Adipocyte (in vitro differentiated cells): ENCODE measurements at regions not wholly inside any gene's neighbourhood (a gene's known extent, or its start where the extent isn't known, plus 50 kb on each side); places are given as distances from the start of the nearest gene placed in this dataset.
A peak's percentile ranks its signal among the peaks of the same experiment; 100 is the strongest.
"Not testable (repeated sequence)": the region's sequence is repeated elsewhere in the genome, so short reads cannot be mapped to it uniquely, and the experiment has no call there.

Experiments used
- DNase-seq: peaks from one replicate; pipeline ENCODE4 v3.0.0-alpha.2; 2015; ENCODE audit warnings: low read depth
- H3K27me3 ChIP-seq: replicated peaks from 2 replicates; pipeline ENCODE4 v1.7.0; 2013; ENCODE audit warnings: mild to moderate bottlenecking, low read length, moderate library complexity; ENCODE audit not compliant: control insufficient read depth, insufficient read depth
- H3K36me3 ChIP-seq: 2 replicates; pipeline ENCODE4 v1.7.0; 2013; ENCODE audit warnings: low read length, mild to moderate bottlenecking, moderate library complexity; ENCODE audit not compliant: control insufficient read depth, insufficient read depth, severe bottlenecking
- H3K4me1 ChIP-seq: 2 replicates; pipeline ENCODE4 v1.7.0; 2013; ENCODE audit warnings: mild to moderate bottlenecking, low read length, moderate library complexity; ENCODE audit not compliant: control insufficient read depth, insufficient read depth
- H3K4me3 ChIP-seq: 2 replicates; pipeline ENCODE4 v1.7.0; 2013; ENCODE audit warnings: mild to moderate bottlenecking, low read length, moderate library complexity
- H3K9ac ChIP-seq: 2 replicates; pipeline ENCODE4 v1.7.0; 2013; ENCODE audit warnings: mild to moderate bottlenecking, low read length, moderate library complexity
- H3K9me3 ChIP-seq: 2 replicates; pipeline ENCODE4 v1.7.0; 2013; ENCODE audit warnings: mild to moderate bottlenecking, low read length, moderate library complexity; ENCODE audit not compliant: control insufficient read depth

- Histone ChIP-seq H3K9ac (no peak overlapping the region), H3K27me3 (no peaks in the 10 kb centered on the region), H3K36me3 (no peaks in the 10 kb centered on the region), H3K4me3 (no peak overlapping the region), H3K4me1 (no peaks in the 10 kb centered on the region), H3K9me3 (no peaks in the 10 kb centered on the region)
- DNase-seq, result no peak
Measured at GRCh38 chr4:189832528-189832927, 108.1 kb upstream of the FRG1 start.

GRCh38 chr4:189834616-189835015 lies 106.1 kb upstream of the FRG1 start:
- no peak overlapping the region for H3K9ac ChIP-seq
- no peaks in the 10 kb centered on the region for H3K9me3 ChIP-seq
- H3K27me3 ChIP-seq, result no peaks in the 10 kb centered on the region
- no peaks in the 10 kb centered on the region for H3K36me3 ChIP-seq
- no peak for DNase-seq
- H3K4me1 ChIP-seq, result no peaks in the 10 kb centered on the region
- no peak overlapping the region for H3K4me3 ChIP-seq

GRCh38 chr4:189835505-189835904 lies 105.2 kb upstream of the FRG1 start:
- no peak overlapping the region for H3K4me3 ChIP-seq
- no peaks in the 10 kb centered on the region for H3K36me3 ChIP-seq

GRCh38 chr4:189837471-189837870 lies 103.2 kb upstream of the FRG1 start:
- Histone ChIP-seq H3K9me3 (no peaks in the 10 kb centered on the region), H3K4me1 (no peaks in the 10 kb centered on the region), H3K4me3 (no peak overlapping the region), H3K27me3 (no peaks in the 10 kb centered on the region), H3K9ac (no peak overlapping the region), H3K36me3 (no peaks in the 10 kb centered on the region)
- no peak for DNase-seq

More at GRCh38 chr4:189835505-189835904, 105.2 kb upstream of the FRG1 start:
- H3K4me1 ChIP-seq, result no peaks in the 10 kb centered on the region
- no peak for DNase-seq
- no peaks in the 10 kb centered on the region for H3K27me3 ChIP-seq
- H3K9ac ChIP-seq, result no peak overlapping the region
- no peaks in the 10 kb centered on the region for H3K9me3 ChIP-seq

- Histone ChIP-seq H3K4me3 (no peak overlapping the region), H3K27me3 (no peaks in the 10 kb centered on the region), H3K36me3 (no peaks in the 10 kb centered on the region), H3K9me3 (no peaks in the 10 kb centered on the region), H3K9ac (no peak overlapping the region), H3K4me1 (no peaks in the 10 kb centered on the region)
- DNase-seq, result no peak
Measured at GRCh38 chr4:189838821-189839497, 101.7 kb upstream of the FRG1 start.

GRCh38 chr4:189840356-189840755 lies 100.3 kb upstream of the FRG1 start:
- no peak for DNase-seq
- no peak overlapping the region for H3K4me3 ChIP-seq
- no peaks in the 10 kb centered on the region for H3K4me1 ChIP-seq
- no peaks in the 10 kb centered on the region for H3K36me3 ChIP-seq
- no peaks in the 10 kb centered on the region for H3K27me3 ChIP-seq
- H3K9ac ChIP-seq, result no peak overlapping the region
- no peaks in the 10 kb centered on the region for H3K9me3 ChIP-seq

- no peak for DNase-seq
- Histone ChIP-seq H3K4me1 (no peaks in the 10 kb centered on the region), H3K27me3 (no peaks in the 10 kb centered on the region), H3K4me3 (no peak overlapping the region), H3K9ac (no peak overlapping the region), H3K9me3 (no peaks in the 10 kb centered on the region), H3K36me3 (no peaks in the 10 kb centered on the region)
Measured at GRCh38 chr4:189843413-189844009, 97.2 kb upstream of the FRG1 start.

- Histone ChIP-seq H3K4me1 (no peaks in the 10 kb centered on the region), H3K27me3 (no peaks in the 10 kb centered on the region), H3K9me3 (no peaks in the 10 kb centered on the region), H3K36me3 (no peaks in the 10 kb centered on the region), H3K4me3 (no peak overlapping the region), H3K9ac (no peak overlapping the region)
- peak; percentile 0 for DNase-seq
Measured at GRCh38 chr4:189845145-189845846, 95.4 kb upstream of the FRG1 start.

GRCh38 chr4:189846094-189846493 lies 94.6 kb upstream of the FRG1 start:
- H3K9me3 ChIP-seq, DNase-seq, H3K27me3 ChIP-seq, H3K4me3 ChIP-seq, H3K9ac ChIP-seq, H3K4me1 ChIP-seq, H3K36me3 ChIP-seq: not testable (repeated sequence)

- not testable (repeated sequence) for H3K4me1 ChIP-seq, H3K36me3 ChIP-seq, DNase-seq, H3K27me3 ChIP-seq, H3K9ac ChIP-seq, H3K4me3 ChIP-seq, H3K9me3 ChIP-seq
Measured at GRCh38 chr4:189846608-189847007, 94.1 kb upstream of the FRG1 start.

- H3K9me3 ChIP-seq, H3K4me1 ChIP-seq, H3K4me3 ChIP-seq, H3K27me3 ChIP-seq, H3K36me3 ChIP-seq, DNase-seq, H3K9ac ChIP-seq: not testable (repeated sequence)
Measured at GRCh38 chr4:189848672-189849071, 92.0 kb upstream of the FRG1 start.
